DMS153 treated with DMSO at 0.1 percent for 48 hours (cell line): ENCODE measurements at regions not wholly inside any gene's neighbourhood (a gene's known extent, or its start where the extent isn't known, plus 50 kb on each side); places are given as distances from the start of the nearest gene placed in this dataset.
"Not testable (repeated sequence)": the region's sequence is repeated elsewhere in the genome, so short reads cannot be mapped to it uniquely, and the experiment has no call there.

Experiments used
- DNase-seq: peaks from one replicate; lab custom pipeline; 2025; ENCODE audit not compliant: unreplicated experiment; lab: John Stamatoyannopoulos, UW

GRCh38 chr21:36246080-36246631, 73.8 kb upstream of the MORC3 start:
- DNase-seq, result no peak

- DNase-seq, result no peak
Measured at GRCh38 chr21:36247316-36248010, 72.5 kb upstream of the MORC3 start.

- no peak for DNase-seq
Measured at GRCh38 chr21:36249576-36250422, 70.2 kb upstream of the MORC3 start.

- no peak for DNase-seq
Measured at GRCh38 chr21:36250423-36251075, 69.4 kb upstream of the MORC3 start.

- DNase-seq, result no peak
Measured at GRCh38 chr21:36254106-36254941, 65.7 kb upstream of the MORC3 start.

GRCh38 chr21:36255663-36256062, 64.3 kb upstream of the MORC3 start:
- no peak for DNase-seq

GRCh38 chr21:36257657-36258056, 62.3 kb upstream of the MORC3 start:
- no peak for DNase-seq

- DNase-seq, result peak; percentile 39
Measured at GRCh38 chr21:36260030-36260787, 59.8 kb upstream of the MORC3 start.

GRCh38 chr21:36260802-36261201, 59.2 kb upstream of the MORC3 start:
- no peak for DNase-seq

GRCh38 chr21:36261459-36261858, 58.5 kb upstream of the MORC3 start:
- DNase-seq, result no peak

- no peak for DNase-seq
Measured at GRCh38 chr21:36263797-36264196, 56.2 kb upstream of the MORC3 start.

GRCh38 chr21:36265431-36265830, 54.6 kb upstream of the MORC3 start:
- DNase-seq, result no peak

GRCh38 chr21:36267828-36268227, 52.2 kb upstream of the MORC3 start:
- not testable (repeated sequence) for DNase-seq

- not testable (repeated sequence) for DNase-seq
Measured at GRCh38 chr21:36268264-36268663, 51.7 kb upstream of the MORC3 start.
